ENCODE measurements at regions not wholly inside any gene's neighbourhood (a gene's known extent, or its start where the extent isn't known, plus 50 kb on each side); places are given as distances from the start of the nearest gene placed in this dataset.

- Mint-ChIP-seq H3K4me1 (peaks cover 6% of the 10 kb centered on the region), H3K4me3 (no peak overlapping the region), H3K36me3 (no peaks in the 10 kb centered on the region), H3K27ac (no peak overlapping the region), H3K9me3 (no peaks in the 10 kb centered on the region)
- DNase-seq (ENCODE audit: low spot score in 2 of 2) (no peak), ATAC-seq (no peak)
These were observed 160.7 kb upstream of the PDE10A start for GRCh38 chr6:165823609-165824326.

GRCh38 chr6:165822501-165822900, 159.5 kb upstream of the PDE10A start:
- ATAC-seq (no peak), DNase-seq (ENCODE audit: low spot score in 2 of 2) (no peak)
- H3K36me3 Mint-ChIP-seq, result no peaks in the 10 kb centered on the region
- H3K4me3 Mint-ChIP-seq, result no peak overlapping the region
- peaks cover 6% of the 10 kb centered on the region for H3K4me1 Mint-ChIP-seq
- no peaks in the 10 kb centered on the region for H3K9me3 Mint-ChIP-seq
- no peak overlapping the region for H3K27ac Mint-ChIP-seq

- DNase-seq (ENCODE audit: low spot score in 2 of 2) (no peak), ATAC-seq (no peak)
- no peaks in the 10 kb centered on the region for H3K9me3 Mint-ChIP-seq
- no peak overlapping the region for H3K4me3 Mint-ChIP-seq
- H3K4me1 Mint-ChIP-seq, result peaks cover 6% of the 10 kb centered on the region
- no peak overlapping the region for H3K27ac Mint-ChIP-seq
- no peaks in the 10 kb centered on the region for H3K36me3 Mint-ChIP-seq
These were observed 158.7 kb upstream of the PDE10A start for GRCh38 chr6:165821754-165822153.

- ATAC-seq (no peak), DNase-seq (ENCODE audit: low spot score in 2 of 2) (no peak)
- Mint-ChIP-seq H3K4me3 (no peak overlapping the region), H3K36me3 (no peaks in the 10 kb centered on the region), H3K27ac (no peak overlapping the region), H3K9me3 (no peaks in the 10 kb centered on the region), H3K4me1 (peaks cover 6% of the 10 kb centered on the region)
These were observed 157.9 kb upstream of the PDE10A start for GRCh38 chr6:165820934-165821333.

- peaks cover 6% of the 10 kb centered on the region for H3K4me1 Mint-ChIP-seq
- DNase-seq (ENCODE audit: low spot score in 2 of 2) (no peak), ATAC-seq (no peak)
- H3K27ac Mint-ChIP-seq, result no peak overlapping the region
- no peak overlapping the region for H3K4me3 Mint-ChIP-seq
- no peaks in the 10 kb centered on the region for H3K9me3 Mint-ChIP-seq
- no peaks in the 10 kb centered on the region for H3K36me3 Mint-ChIP-seq
These were observed 157.4 kb upstream of the PDE10A start for GRCh38 chr6:165820407-165820806.

GRCh38 chr6:165819394-165819793, 156.4 kb upstream of the PDE10A start:
- peaks cover 6% of the 10 kb centered on the region for H3K4me1 Mint-ChIP-seq
- no peak overlapping the region for H3K4me3 Mint-ChIP-seq
- no peaks in the 10 kb centered on the region for H3K9me3 Mint-ChIP-seq
- H3K27ac Mint-ChIP-seq, result no peak overlapping the region
- ATAC-seq (no peak), DNase-seq (ENCODE audit: low spot score in 2 of 2) (no peak)
- H3K36me3 Mint-ChIP-seq, result no peaks in the 10 kb centered on the region

GRCh38 chr6:165818200-165818599, 155.2 kb upstream of the PDE10A start:
- H3K27ac Mint-ChIP-seq, result no peak overlapping the region
- H3K36me3 Mint-ChIP-seq, result no peaks in the 10 kb centered on the region
- DNase-seq (ENCODE audit: low spot score in 2 of 2), result no peak
- peaks cover 6% of the 10 kb centered on the region for H3K4me1 Mint-ChIP-seq
- H3K9me3 Mint-ChIP-seq, result no peaks in the 10 kb centered on the region
- no peak overlapping the region for H3K4me3 Mint-ChIP-seq
- no peak for ATAC-seq

- Mint-ChIP-seq H3K27ac (no peak overlapping the region), H3K9me3 (no peaks in the 10 kb centered on the region), H3K4me3 (no peak overlapping the region), H3K4me1 (peaks cover 6% of the 10 kb centered on the region), H3K36me3 (no peaks in the 10 kb centered on the region)
- ATAC-seq (peak; percentile 15), DNase-seq (ENCODE audit: low spot score in 2 of 2) (no peak)
These were observed 154.7 kb upstream of the PDE10A start for GRCh38 chr6:165817771-165818170.

- no peak overlapping the region for H3K27ac Mint-ChIP-seq
- no peaks in the 10 kb centered on the region for H3K36me3 Mint-ChIP-seq
- peaks cover 6% of the 10 kb centered on the region for H3K4me1 Mint-ChIP-seq
- ATAC-seq (no peak), DNase-seq (ENCODE audit: low spot score in 2 of 2) (no peak)
- no peak overlapping the region for H3K4me3 Mint-ChIP-seq
- H3K9me3 Mint-ChIP-seq, result no peaks in the 10 kb centered on the region
These were observed 154.1 kb upstream of the PDE10A start for GRCh38 chr6:165817148-165817547.

- H3K4me1 Mint-ChIP-seq, result peaks cover 5% of the 10 kb centered on the region
- no peak overlapping the region for H3K27ac Mint-ChIP-seq
- H3K4me3 Mint-ChIP-seq, result no peak overlapping the region
These were observed 151.6 kb upstream of the PDE10A start for GRCh38 chr6:165814679-165815078.

GRCh38 chr6:165811512-165811911, 148.5 kb upstream of the PDE10A start:
- no peak for ATAC-seq
- H3K4me3 Mint-ChIP-seq, result no peak overlapping the region
- H3K4me1 Mint-ChIP-seq, result no peaks in the 10 kb centered on the region
- no peak overlapping the region for H3K27ac Mint-ChIP-seq
- H3K36me3 Mint-ChIP-seq, result no peaks in the 10 kb centered on the region
- DNase-seq (ENCODE audit: low spot score in 2 of 2), result no peak
- H3K9me3 Mint-ChIP-seq, result peaks cover 4% of the 10 kb centered on the region

More at GRCh38 chr6:165814679-165815078, 151.6 kb upstream of the PDE10A start:
- DNase-seq (ENCODE audit: low spot score in 2 of 2) (no peak), ATAC-seq (no peak)
- Mint-ChIP-seq H3K9me3 (no peaks in the 10 kb centered on the region), H3K36me3 (no peaks in the 10 kb centered on the region)

GRCh38 chr6:165808021-165808420, 145.0 kb upstream of the PDE10A start:
- DNase-seq (ENCODE audit: low spot score in 2 of 2), result no peak
- no peak overlapping the region for H3K4me3 Mint-ChIP-seq
- H3K9me3 Mint-ChIP-seq, result peaks cover 7% of the 10 kb centered on the region
- H3K4me1 Mint-ChIP-seq, result no peaks in the 10 kb centered on the region
- H3K36me3 Mint-ChIP-seq, result no peaks in the 10 kb centered on the region
- H3K27ac Mint-ChIP-seq, result no peak overlapping the region
- no peak for ATAC-seq

GRCh38 chr6:165807249-165807960, 144.4 kb upstream of the PDE10A start:
- no peaks in the 10 kb centered on the region for H3K4me1 Mint-ChIP-seq
- DNase-seq (ENCODE audit: low spot score in 2 of 2), result no peak
- H3K27ac Mint-ChIP-seq, result no peak overlapping the region
- no peaks in the 10 kb centered on the region for H3K36me3 Mint-ChIP-seq
- no peak for ATAC-seq
- H3K4me3 Mint-ChIP-seq, result no peak overlapping the region
- H3K9me3 Mint-ChIP-seq, result peaks cover 7% of the 10 kb centered on the region

GRCh38 chr6:165806126-165806810, 143.2 kb upstream of the PDE10A start:
- Mint-ChIP-seq H3K9me3 (peaks cover 7% of the 10 kb centered on the region), H3K4me1 (no peaks in the 10 kb centered on the region), H3K4me3 (no peak overlapping the region), H3K27ac (no peak overlapping the region), H3K36me3 (no peaks in the 10 kb centered on the region)
- ATAC-seq (no peak), DNase-seq (ENCODE audit: low spot score in 2 of 2) (no peak)

GRCh38 chr6:165805636-165806035, 142.6 kb upstream of the PDE10A start:
- Mint-ChIP-seq H3K27ac (no peak overlapping the region), H3K36me3 (no peaks in the 10 kb centered on the region), H3K4me1 (no peaks in the 10 kb centered on the region), H3K4me3 (no peak overlapping the region), H3K9me3 (peaks cover 7% of the 10 kb centered on the region)
- ATAC-seq (no peak), DNase-seq (ENCODE audit: low spot score in 2 of 2) (no peak)

Measured in stimulated activated effector memory CD8-positive, alpha-beta T cell treated with anti-CD3 and anti-CD28 coated beads, Interleukin-12 subunit alpha, Interleukin-12 subunit beta, amount 100 ng/mL, for 72 hours (primary cell).